Calu3 (cell line): ENCODE measurements at regions not wholly inside any gene's neighbourhood (a gene's known extent, or its start where the extent isn't known, plus 50 kb on each side); places are given as distances from the start of the nearest gene placed in this dataset.

ENCODE experiments used
- BruUV-seq: library from RNA; stranded (reverse); fragments of 400-500 nt; replicated peaks from 2 replicates; lab custom pipeline; 2021; lab: Mats Ljungman, UMichigan
- CTCF ChIA-PET: fragments of 300-600 bp; sonication (Branson Sonifier 250); formaldehyde crosslinking; loops from one replicate; lab custom pipeline; 2022; ENCODE audit warnings: antibody characterized with exemption; lab: Charles Lee
- DNase-seq: peaks from one replicate; pipeline ENCODE4 v3.0.0; 2022
- H3K27ac Mint-ChIP-seq: one replicate; pipeline ENCODE4 v1.8.0; 2022; ENCODE audit warnings: mixed read lengths; ENCODE audit not compliant: unreplicated experiment
- H3K27me3 Mint-ChIP-seq: one replicate; pipeline ENCODE4 v1.8.0; 2022; ENCODE audit warnings: mixed read lengths; ENCODE audit not compliant: unreplicated experiment
- H3K36me3 Mint-ChIP-seq: one replicate; pipeline ENCODE4 v1.8.0; 2022; ENCODE audit warnings: mild to moderate bottlenecking, moderate library complexity, mixed read lengths; ENCODE audit not compliant: insufficient read depth, unreplicated experiment
- H3K4me1 Mint-ChIP-seq: one replicate; pipeline ENCODE4 v1.8.0; 2022; ENCODE audit warnings: mild to moderate bottlenecking, low read depth, mixed read lengths; ENCODE audit not compliant: unreplicated experiment
- H3K4me3 Mint-ChIP-seq: one replicate; pipeline ENCODE4 v1.8.0; 2022; ENCODE audit warnings: mild to moderate bottlenecking, low read depth, moderate library complexity, mixed read lengths; ENCODE audit not compliant: unreplicated experiment
- H3K9me3 Mint-ChIP-seq: one replicate; pipeline ENCODE4 v1.8.0; 2022; ENCODE audit warnings: low read depth, mixed read lengths; ENCODE audit not compliant: unreplicated experiment
- CTCF ChIP-seq: fragments of 200-600 bp; IDR thresholded peaks from one replicate; pipeline ENCODE4 v1.8.0; 2022; ENCODE audit warnings: antibody characterized with exemption; ENCODE audit not compliant: unreplicated experiment
- intact Hi-C: fragments of 100-400 bp; cut with micrococcal nuclease; formaldehyde crosslinking; loops from one replicate; pipeline ENCODE4 v1.10.0; 2022; ENCODE audit not compliant: unreplicated experiment

- H3K9me3 Mint-ChIP-seq, result peaks cover 3% of the 10 kb centered on the region
- no peak for TF ChIP-seq CTCF
- DNase-seq, result no peak
- H3K27ac Mint-ChIP-seq, result no peak overlapping the region
- H3K4me3 Mint-ChIP-seq, result no peak overlapping the region
- peaks cover 21% of the 10 kb centered on the region for H3K4me1 Mint-ChIP-seq
- no TSS peak for BruUV-seq
- no peaks in the 10 kb centered on the region for H3K36me3 Mint-ChIP-seq
- intact Hi-C loops, result no loop called here
- H3K27me3 Mint-ChIP-seq, result no peaks in the 10 kb centered on the region
- CTCF ChIA-PET, result no interaction called here
Measured at GRCh38 chr2:200081811-200082210, 126.4 kb downstream of the MAIP1 start.

- CTCF ChIA-PET, result no interaction called here
- Mint-ChIP-seq H3K4me1 (peaks cover 9% of the 10 kb centered on the region), H3K27ac (no peak overlapping the region), H3K4me3 (no peak overlapping the region), H3K9me3 (peaks cover under 1% of the 10 kb centered on the region), H3K36me3 (no peaks in the 10 kb centered on the region), H3K27me3 (no peaks in the 10 kb centered on the region)
- BruUV-seq, result no TSS peak
- no peak for DNase-seq
- intact Hi-C loops, result no loop called here
- TF ChIP-seq CTCF, result no peak
Measured at GRCh38 chr2:200084036-200084435, 128.7 kb downstream of the MAIP1 start.

GRCh38 chr2:200086911-200087310, 131.5 kb downstream of the MAIP1 start:
- peaks cover 11% of the 10 kb centered on the region for H3K4me1 Mint-ChIP-seq
- no TSS peak for BruUV-seq
- TF ChIP-seq CTCF, result no peak
- DNase-seq, result no peak
- CTCF ChIA-PET, result no interaction called here
- H3K27ac Mint-ChIP-seq, result no peak overlapping the region
- H3K27me3 Mint-ChIP-seq, result no peaks in the 10 kb centered on the region
- no peak overlapping the region for H3K4me3 Mint-ChIP-seq
- intact Hi-C loops, result no loop called here
- no peaks in the 10 kb centered on the region for H3K9me3 Mint-ChIP-seq
- no peaks in the 10 kb centered on the region for H3K36me3 Mint-ChIP-seq

- CTCF ChIA-PET, result no interaction called here
- no peaks in the 10 kb centered on the region for H3K27me3 Mint-ChIP-seq
- H3K27ac Mint-ChIP-seq, result no peak overlapping the region
- peaks cover 16% of the 10 kb centered on the region for H3K4me1 Mint-ChIP-seq
- no peak overlapping the region for H3K4me3 Mint-ChIP-seq
- H3K9me3 Mint-ChIP-seq, result no peaks in the 10 kb centered on the region
- intact Hi-C loops, result no loop called here
- TF ChIP-seq CTCF, result no peak
- DNase-seq, result no peak
- no TSS peak for BruUV-seq
- H3K36me3 Mint-ChIP-seq, result no peaks in the 10 kb centered on the region
Measured at GRCh38 chr2:200087451-200087850, 132.1 kb downstream of the MAIP1 start.
